Psoas muscle (tissue), 7 donors: ENCODE measurements at regions not wholly inside any gene's neighbourhood (a gene's known extent, or its start where the extent isn't known, plus 50 kb on each side); places are given as distances from the start of the nearest gene placed in this dataset.

Experiments
- ATAC-seq, 4 donors: fragments of 200-7000 bp; cut with Tn5 transposase; one replicate each; pipeline ENCODE4 v1.9.1; 2020; ENCODE audit warnings: moderate library complexity in 3 of 4, mild to moderate bottlenecking in 2 of 4
- DNase-seq, 2 donors: peaks; one replicate each; pipeline ENCODE4 v3.0.0-alpha.2; 2020
- H3K27ac ChIP-seq: fragments of 200-600 bp; one replicate; pipeline ENCODE4 v1.8.0; 2022
- H3K27me3 ChIP-seq, 3 donors: fragments of 200-600 bp in 1 of 3; one replicate each; pipeline versions ENCODE4 v1.6.1 to v1.8.0; 2013 to 2022; ENCODE audit warnings: low read length in 2 of 3, mild to moderate bottlenecking in 2 of 3, moderate library complexity in 1 of 3; ENCODE audit not compliant: insufficient read depth in 3 of 3
- H3K36me3 ChIP-seq, 2 donors: fragments of 200-600 bp in 1 of 2; one replicate each; pipeline versions ENCODE4 v1.6.1 to v1.8.0; 2013 to 2022; ENCODE audit warnings: low read depth in 1 of 2, mild to moderate bottlenecking in 1 of 2, moderate library complexity in 1 of 2; ENCODE audit not compliant: insufficient read depth in 1 of 2
- H3K4me1 ChIP-seq: fragments of 200-600 bp; one replicate; pipeline ENCODE4 v1.8.0; 2022
- H3K4me3 ChIP-seq: fragments of 200-600 bp; one replicate; pipeline ENCODE4 v1.8.0; 2022; ENCODE audit warnings: mild to moderate bottlenecking
- H3K9me3 ChIP-seq: fragments of 200-600 bp; one replicate; pipeline ENCODE4 v1.8.0; 2022
- CTCF ChIP-seq: fragments of 200-600 bp; IDR thresholded peaks from one replicate; pipeline ENCODE4 v1.8.0; 2022; ENCODE audit warnings: antibody characterized with exemption
- WGBS, 3 donors: extraction: QIAGEN DNeasy Blood & Tissue Kit; methylation state at CpG; one replicate each; pipeline versions ENCODE4 v1.1.6 to v1.1.7; 2013; 5-methylcytosine and 5-hydroxymethylcytosine counted together
- intact Hi-C, 2 donors: fragments of 100-400 bp; cut with DNase I; formaldehyde crosslinking; loops; one replicate each; pipeline versions ENCODE4 v1.11.0 to v1.14.2; 2022
- donor health status: healthy with polysubstance abuse.
- donor health status: DM: no; HTN: no; CAD: no; lungs with moderate emphysema.
- donor health status: Bipolar disorder and iron deficiency.
- donor health status: healthy.
- donor health status: DM: yes; HTN: yes; CAD: no.
- donor health status: DM: no; HTN: no; CAD: no.
- donor health status: DM: yes; HTN: yes; CAD: no.

- intact Hi-C loops = no loop called here
Measured at GRCh38 chr16:66240088-66240487, 126.4 kb upstream of the CDH5 start.

GRCh38 chr16:66238696-66239095 is 127.8 kb upstream of the CDH5 start:
- TF ChIP-seq CTCF = no peak
- ATAC-seq = no peak

More at GRCh38 chr16:66240088-66240487, 126.4 kb upstream of the CDH5 start:
- ATAC-seq (no peak), DNase-seq (no peak)
- H3K4me3 ChIP-seq = no peak overlapping the region
- 71 to 87% (median 74%) methylated on average over 6 of the region's 6 CpGs for WGBS, 3 donors
- no peak for TF ChIP-seq CTCF
- no peaks in the 10 kb centered on the region for H3K9me3 ChIP-seq
- H3K4me1 ChIP-seq = no peaks in the 10 kb centered on the region
- H3K36me3 ChIP-seq = no peaks in the 10 kb centered on the region
- H3K27ac ChIP-seq = no peak overlapping the region
- H3K27me3 ChIP-seq = peaks cover 0 to 11% (median 0%) of the 10 kb centered on the region in 3 donors

GRCh38 chr16:66236301-66236700 is 130.2 kb upstream of the CDH5 start:
- Histone ChIP-seq H3K27ac (no peak overlapping the region), H3K27me3 (peaks cover 0 to 5% (median 0%) of the 10 kb centered on the region in 3 donors), H3K36me3 (no peaks in the 10 kb centered on the region), H3K4me3 (no peak overlapping the region), H3K9me3 (no peaks in the 10 kb centered on the region), H3K4me1 (no peaks in the 10 kb centered on the region)
- 84 to 93% (median 89%) methylated on average over 12 of the region's 12 CpGs for WGBS, 3 donors
- intact Hi-C loops = no loop called here
- DNase-seq = peak in 1 of 2 donors; percentile 28
- no peak for ATAC-seq
- no peak for TF ChIP-seq CTCF

More at GRCh38 chr16:66238696-66239095, 127.8 kb upstream of the CDH5 start:
- DNase-seq = peak in 1 of 2 donors; percentile 6
- 83 to 100% (median 96%) methylated on average over 1 of the region's 1 CpG for WGBS, 3 donors
- H3K4me3 ChIP-seq = no peak overlapping the region
- intact Hi-C loops = no loop called here
- no peaks in the 10 kb centered on the region for H3K36me3 ChIP-seq
- peaks cover 0 to 8% (median 0%) of the 10 kb centered on the region in 3 donors for H3K27me3 ChIP-seq
- no peak overlapping the region for H3K27ac ChIP-seq
- H3K9me3 ChIP-seq = no peaks in the 10 kb centered on the region
- no peaks in the 10 kb centered on the region for H3K4me1 ChIP-seq

GRCh38 chr16:66231452-66232160 is 134.9 kb upstream of the CDH5 start:
- H3K9me3 ChIP-seq = no peaks in the 10 kb centered on the region
- H3K27ac ChIP-seq = no peak overlapping the region
- no peak overlapping the region for H3K4me3 ChIP-seq
- WGBS, 3 donors = 78 to 90% (median 80%) methylated on average over 9 of the region's 9 CpGs
- no peaks in the 10 kb centered on the region for H3K36me3 ChIP-seq
- no peaks in the 10 kb centered on the region for H3K4me1 ChIP-seq
- H3K27me3 ChIP-seq = peaks cover 0 to 5% (median 0%) of the 10 kb centered on the region in 3 donors
- no peak for TF ChIP-seq CTCF
- no peak for ATAC-seq
- no peak for DNase-seq
- intact Hi-C loops = no loop called here

GRCh38 chr16:66229651-66230050 is 136.8 kb upstream of the CDH5 start:
- Histone ChIP-seq H3K27ac (no peak overlapping the region), H3K4me1 (no peaks in the 10 kb centered on the region), H3K4me3 (no peak overlapping the region), H3K9me3 (no peaks in the 10 kb centered on the region), H3K36me3 (no peaks in the 10 kb centered on the region), H3K27me3 (no peaks in the 10 kb centered on the region)
- WGBS, 3 donors = 89 to 94% (median 94%) methylated on average over 4 of the region's 4 CpGs
- no peak for TF ChIP-seq CTCF
- intact Hi-C loops = no loop called here
- no peak for DNase-seq
- no peak for ATAC-seq
